AG09309 (cell line): ENCODE measurements at regions not wholly inside any gene's neighbourhood (a gene's known extent, or its start where the extent isn't known, plus 50 kb on each side); places are given as distances from the start of the nearest gene placed in this dataset.

ENCODE experiments used
- DNase-seq: peaks from one replicate; pipeline ENCODE4 v3.0.0-alpha.2; 2010; ENCODE audit warnings: low read depth
- H3K4me3 ChIP-seq: 2 replicates; pipeline ENCODE4 v1.5.1; 2011; ENCODE audit warnings: mild to moderate bottlenecking, low read depth, low read length, moderate library complexity; ENCODE audit not compliant: control insufficient read depth
- CTCF ChIP-seq: IDR thresholded peaks from 2 replicates; pipeline ENCODE4 v1.5.1; 2011; ENCODE audit warnings: mild to moderate bottlenecking, low read depth, low read length, inconsistent platforms; ENCODE audit not compliant: insufficient read depth, control insufficient read depth; ENCODE audit errors: missing control alignments

DNA sequence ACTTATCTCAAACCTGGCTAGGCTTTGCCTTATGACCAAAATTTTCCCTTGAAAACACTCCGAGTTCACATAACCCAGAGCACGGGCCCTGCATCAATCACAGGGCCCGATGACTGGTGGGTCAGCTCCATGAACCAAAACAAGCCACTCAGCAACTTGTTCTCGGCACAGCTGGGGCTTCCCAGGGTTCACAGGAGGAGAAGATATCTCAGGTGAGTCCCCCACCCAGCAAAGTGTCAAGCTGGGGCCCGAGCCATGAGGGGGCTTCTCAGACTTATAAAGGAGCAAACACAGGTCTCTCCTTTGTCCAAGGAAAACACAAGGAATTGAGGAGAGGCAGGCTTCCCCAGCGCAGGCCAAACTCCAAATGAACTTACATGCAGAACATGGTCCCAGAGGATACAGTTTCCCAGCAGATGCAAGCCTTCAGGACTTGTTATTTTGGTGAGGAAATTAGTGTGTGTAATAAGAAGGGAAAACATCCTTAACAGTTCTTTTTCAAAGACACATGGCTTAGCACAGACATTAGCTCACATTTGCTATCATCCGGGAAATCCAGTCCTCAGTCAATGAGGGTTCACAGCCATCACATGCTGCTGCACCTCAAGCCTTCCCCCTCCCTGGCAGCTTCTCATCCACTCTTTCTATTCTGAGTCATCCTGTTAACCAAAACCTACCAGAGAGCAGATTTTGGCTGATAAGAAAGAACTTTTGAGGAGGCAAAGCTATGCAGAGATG lies 98.1 kb upstream of the NFIA start:
- no peak for DNase-seq
- no peak overlapping the region for H3K4me3 ChIP-seq
- no peak for TF ChIP-seq CTCF

- H3K4me3 ChIP-seq, result no peak overlapping the region
- DNase-seq, result no peak
- no peak for TF ChIP-seq CTCF
These were observed 98.7 kb upstream of the NFIA start for GRCh38 chr1:60983701-60984061.

DNA sequence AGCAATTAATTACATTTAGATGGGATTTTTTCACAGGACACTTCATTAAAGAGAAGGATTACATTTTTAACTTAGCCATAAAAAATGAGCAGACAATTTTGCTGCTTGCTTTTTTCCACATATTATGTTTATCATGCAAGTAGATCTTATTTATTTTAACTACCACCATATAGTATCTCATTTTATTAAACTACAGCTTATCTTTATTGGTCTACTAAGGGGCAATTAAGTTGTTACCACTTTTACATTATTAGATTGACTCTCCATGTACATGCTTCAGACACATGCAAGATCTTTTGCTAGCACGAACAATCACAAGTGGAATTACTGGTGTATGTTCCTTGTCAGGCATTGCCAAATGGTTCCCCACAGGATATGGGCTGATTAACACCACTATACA lies 99.8 kb upstream of the NFIA start:
- DNase-seq, result no peak
- no peak overlapping the region for H3K4me3 ChIP-seq
- no peak for TF ChIP-seq CTCF

GRCh38 chr1:60981357-60981756 lies 101.0 kb upstream of the NFIA start:
- DNase-seq, result no peak
- H3K4me3 ChIP-seq, result no peak overlapping the region
- TF ChIP-seq CTCF, result no peak

GRCh38 chr1:60978421-60979357 lies 103.7 kb upstream of the NFIA start:
- no peak overlapping the region for H3K4me3 ChIP-seq
- TF ChIP-seq CTCF, result peak; percentile 68
- DNase-seq, result no peak

GRCh38 chr1:60977661-60978060 lies 104.7 kb upstream of the NFIA start:
- no peak for DNase-seq
- no peak for TF ChIP-seq CTCF
- no peak overlapping the region for H3K4me3 ChIP-seq
